AG10803 (cell line): ENCODE measurements at regions not wholly inside any gene's neighbourhood (a gene's known extent, or its start where the extent isn't known, plus 50 kb on each side); places are given as distances from the start of the nearest gene placed in this dataset.

Experiments
- DNase-seq: peaks from one replicate; pipeline ENCODE4 v3.0.0; 2010; ENCODE audit warnings: low read depth
- H3K4me3 ChIP-seq: 2 replicates; pipeline ENCODE4 v1.5.1; 2011; ENCODE audit warnings: mild to moderate bottlenecking, low read length, control low read depth
- TF ChIP-seq, protein P1 (sequence below): conservative IDR thresholded peaks from 2 replicates; pipeline ENCODE4 v1.5.1; 2011; ENCODE audit warnings: mild to moderate bottlenecking, low read length, control low read depth, inconsistent platforms

DNA sequence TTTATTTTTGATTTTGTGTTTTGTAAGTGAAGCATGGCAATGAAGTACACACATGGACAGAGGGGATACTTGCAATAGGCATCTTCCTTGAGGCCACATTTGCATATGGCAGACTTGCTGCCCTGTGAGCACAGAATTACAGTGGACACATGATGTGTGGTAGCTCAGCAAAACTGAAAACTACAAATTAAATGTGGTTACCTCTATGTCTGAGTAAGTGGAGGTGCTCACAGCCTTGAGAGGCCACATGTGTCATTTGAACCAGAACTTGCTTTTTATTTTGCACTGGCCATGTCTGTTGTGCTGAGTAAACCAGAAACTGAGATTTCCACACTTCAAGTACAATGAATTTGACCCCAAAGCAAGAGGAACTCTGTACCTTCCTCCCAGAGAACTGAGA, 998.5 kb upstream of the NXPH2 start:
- DNase-seq: no peak
- TF ChIP-seq, protein P1, sequence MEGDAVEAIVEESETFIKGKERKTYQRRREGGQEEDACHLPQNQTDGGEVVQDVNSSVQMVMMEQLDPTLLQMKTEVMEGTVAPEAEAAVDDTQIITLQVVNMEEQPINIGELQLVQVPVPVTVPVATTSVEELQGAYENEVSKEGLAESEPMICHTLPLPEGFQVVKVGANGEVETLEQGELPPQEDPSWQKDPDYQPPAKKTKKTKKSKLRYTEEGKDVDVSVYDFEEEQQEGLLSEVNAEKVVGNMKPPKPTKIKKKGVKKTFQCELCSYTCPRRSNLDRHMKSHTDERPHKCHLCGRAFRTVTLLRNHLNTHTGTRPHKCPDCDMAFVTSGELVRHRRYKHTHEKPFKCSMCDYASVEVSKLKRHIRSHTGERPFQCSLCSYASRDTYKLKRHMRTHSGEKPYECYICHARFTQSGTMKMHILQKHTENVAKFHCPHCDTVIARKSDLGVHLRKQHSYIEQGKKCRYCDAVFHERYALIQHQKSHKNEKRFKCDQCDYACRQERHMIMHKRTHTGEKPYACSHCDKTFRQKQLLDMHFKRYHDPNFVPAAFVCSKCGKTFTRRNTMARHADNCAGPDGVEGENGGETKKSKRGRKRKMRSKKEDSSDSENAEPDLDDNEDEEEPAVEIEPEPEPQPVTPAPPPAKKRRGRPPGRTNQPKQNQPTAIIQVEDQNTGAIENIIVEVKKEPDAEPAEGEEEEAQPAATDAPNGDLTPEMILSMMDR: no peak
- no peak overlapping the region for H3K4me3 ChIP-seq

DNA sequence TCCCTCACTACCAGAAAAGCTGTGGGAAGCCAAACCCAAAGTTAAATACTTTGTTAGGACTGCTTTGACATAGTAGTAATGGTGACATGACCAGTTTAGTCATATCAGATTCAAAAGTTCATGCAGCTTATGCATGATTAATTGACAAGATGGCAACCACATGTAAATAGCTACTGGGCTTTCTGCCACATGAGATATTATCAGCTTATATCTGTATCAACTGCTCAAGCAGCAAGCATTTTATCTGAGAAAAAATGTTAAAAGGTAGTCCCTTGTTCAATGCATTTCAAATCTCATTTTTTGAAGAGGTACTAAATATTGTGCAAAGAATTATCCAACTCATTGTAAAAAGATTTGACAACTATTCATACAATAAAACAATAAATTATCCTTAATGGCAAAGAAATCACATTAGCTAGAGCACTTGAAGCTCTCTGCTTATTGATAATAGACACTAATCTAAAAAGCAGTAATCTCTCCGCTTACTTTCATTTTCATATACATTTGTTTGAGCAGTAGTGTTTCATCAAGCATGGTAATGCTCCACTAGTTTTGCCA, 993.6 kb upstream of the NXPH2 start:
- DNase-seq: no peak
- no peak overlapping the region for H3K4me3 ChIP-seq
- TF ChIP-seq, protein P1: no peak

DNA sequence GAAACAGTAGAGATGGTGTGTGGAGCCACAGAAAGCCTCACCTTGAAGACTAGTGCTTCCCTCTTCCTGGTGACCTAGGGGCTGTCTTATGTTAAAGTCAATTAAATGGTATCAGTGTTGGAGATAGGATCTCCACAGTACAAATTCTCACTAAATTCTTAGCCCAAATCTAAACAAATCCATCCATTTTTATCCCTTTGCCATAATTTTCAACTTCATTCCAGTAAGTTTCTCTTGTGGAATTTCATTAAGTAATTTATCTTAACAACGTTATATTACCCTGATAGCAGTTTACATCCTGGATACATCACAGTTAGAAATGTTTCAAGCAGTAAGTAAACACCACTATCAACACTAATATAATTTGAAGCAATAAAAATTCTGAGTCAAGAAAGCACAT, 989.4 kb upstream of the NXPH2 start:
- DNase-seq: no peak
- TF ChIP-seq, protein P1: no peak
- H3K4me3 ChIP-seq: no peak overlapping the region

DNA sequence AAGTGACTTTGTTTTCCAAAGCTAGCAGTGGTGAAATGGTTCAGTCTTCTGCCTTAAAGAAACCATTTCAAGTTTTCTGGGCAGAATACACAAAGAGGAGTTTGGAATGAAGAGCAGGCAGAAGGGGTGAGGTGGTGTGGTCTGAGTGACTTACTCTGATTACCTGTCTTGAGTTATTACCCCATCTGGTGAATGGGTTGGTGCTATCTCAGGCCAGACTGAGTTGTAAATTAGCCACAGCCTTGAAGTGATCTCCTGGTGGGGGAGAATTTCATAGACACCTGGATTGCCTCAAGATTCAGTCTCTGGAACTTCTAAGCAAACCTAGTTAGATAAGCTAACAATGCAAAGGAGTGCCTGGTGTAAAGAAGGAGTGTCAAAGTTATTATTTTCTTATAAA, 983.5 kb upstream of the NXPH2 start:
- TF ChIP-seq, protein P1: no peak
- no peak for DNase-seq
- no peak overlapping the region for H3K4me3 ChIP-seq

DNA sequence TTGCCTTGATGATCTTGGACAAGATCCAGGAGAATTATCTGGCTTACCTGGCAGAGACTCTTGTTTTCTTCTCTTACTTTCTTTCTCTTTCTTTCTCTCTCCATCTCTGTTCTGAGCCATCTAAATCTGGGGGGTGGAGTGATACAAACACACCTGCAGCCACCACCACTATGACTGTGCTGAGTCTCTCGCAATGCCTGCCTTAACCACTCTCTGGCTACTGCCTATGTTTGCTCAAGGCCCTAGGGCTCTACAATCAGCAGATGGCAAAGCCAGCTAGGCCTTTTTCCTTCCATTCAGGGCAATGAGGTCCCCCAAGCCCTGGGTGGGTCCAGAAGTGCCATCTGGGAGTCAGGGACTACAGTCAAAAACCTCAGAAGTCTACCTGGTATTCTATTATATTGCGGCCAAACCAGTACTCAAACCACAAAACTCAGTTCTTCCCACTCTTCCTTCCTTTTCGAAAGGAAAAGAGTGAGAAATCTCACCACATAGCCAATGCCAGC, 978.9 kb upstream of the NXPH2 start:
- no peak overlapping the region for H3K4me3 ChIP-seq
- TF ChIP-seq, protein P1: no peak
- no peak for DNase-seq

- TF ChIP-seq, protein P1: no peak
- no peak for DNase-seq
- no peak overlapping the region for H3K4me3 ChIP-seq
These were observed 966.7 kb upstream of the NXPH2 start for GRCh38 chr2:139746901-139747300.

DNA sequence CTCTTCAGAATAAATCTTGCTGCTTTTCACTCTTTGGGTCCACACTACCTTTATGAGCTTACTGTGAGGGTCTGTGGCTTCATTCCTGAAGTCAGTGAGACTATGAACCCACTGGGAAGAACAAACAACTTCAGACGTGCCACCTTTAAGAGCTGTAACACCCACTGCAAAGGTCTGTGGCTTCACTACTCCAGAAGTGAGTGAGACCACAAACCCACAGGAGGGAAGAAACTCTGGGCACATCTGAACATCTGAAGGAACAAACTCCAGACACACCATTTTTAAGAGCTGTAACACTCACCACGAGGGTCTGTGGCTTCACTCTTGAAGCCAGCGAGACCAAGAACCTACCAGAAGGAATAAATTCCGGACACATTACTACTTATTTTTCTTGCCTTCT, 964.1 kb upstream of the NXPH2 start:
- no peak for DNase-seq
- TF ChIP-seq, protein P1: no peak
- H3K4me3 ChIP-seq: no peak overlapping the region
